ENCODE measurements at regions not wholly inside any gene's neighbourhood (a gene's known extent, or its start where the extent isn't known, plus 50 kb on each side); places are given as distances from the start of the nearest gene placed in this dataset.

GRCh38 chr2:221142341-221142740, 429.8 kb downstream of the EPHA4 start:
- H3K36me3 Mint-ChIP-seq (ENCODE audit: low read depth) = no peaks in the 10 kb centered on the region
- peaks cover 3% of the 10 kb centered on the region for H3K9me3 Mint-ChIP-seq
- ATAC-seq (ENCODE audit: low read depth) = no peak
- no peak overlapping the region for H3K27ac Mint-ChIP-seq
- TF ChIP-seq, protein P1, sequence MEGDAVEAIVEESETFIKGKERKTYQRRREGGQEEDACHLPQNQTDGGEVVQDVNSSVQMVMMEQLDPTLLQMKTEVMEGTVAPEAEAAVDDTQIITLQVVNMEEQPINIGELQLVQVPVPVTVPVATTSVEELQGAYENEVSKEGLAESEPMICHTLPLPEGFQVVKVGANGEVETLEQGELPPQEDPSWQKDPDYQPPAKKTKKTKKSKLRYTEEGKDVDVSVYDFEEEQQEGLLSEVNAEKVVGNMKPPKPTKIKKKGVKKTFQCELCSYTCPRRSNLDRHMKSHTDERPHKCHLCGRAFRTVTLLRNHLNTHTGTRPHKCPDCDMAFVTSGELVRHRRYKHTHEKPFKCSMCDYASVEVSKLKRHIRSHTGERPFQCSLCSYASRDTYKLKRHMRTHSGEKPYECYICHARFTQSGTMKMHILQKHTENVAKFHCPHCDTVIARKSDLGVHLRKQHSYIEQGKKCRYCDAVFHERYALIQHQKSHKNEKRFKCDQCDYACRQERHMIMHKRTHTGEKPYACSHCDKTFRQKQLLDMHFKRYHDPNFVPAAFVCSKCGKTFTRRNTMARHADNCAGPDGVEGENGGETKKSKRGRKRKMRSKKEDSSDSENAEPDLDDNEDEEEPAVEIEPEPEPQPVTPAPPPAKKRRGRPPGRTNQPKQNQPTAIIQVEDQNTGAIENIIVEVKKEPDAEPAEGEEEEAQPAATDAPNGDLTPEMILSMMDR (IDR thresholded peaks at IDR 0.05) = no peak
- CTCF ChIA-PET = no interaction called here
- no peak overlapping the region for H3K4me3 Mint-ChIP-seq
- peaks cover 6% of the 10 kb centered on the region for H3K4me1 Mint-ChIP-seq
- POLR2A ChIA-PET = no interaction called here
- no peaks in the 10 kb centered on the region for H3K27me3 Mint-ChIP-seq
- intact Hi-C loops (cut with micrococcal nuclease) = no loop called here
- DNase-seq = no peak

- ChIA-PET POLR2A (no interaction called here), CTCF (no interaction called here)
- ATAC-seq (ENCODE audit: low read depth) = no peak
- no peak overlapping the region for H3K27ac Mint-ChIP-seq
- H3K9me3 Mint-ChIP-seq = peaks cover 3% of the 10 kb centered on the region
- intact Hi-C loops (cut with micrococcal nuclease) = no loop called here
- DNase-seq = no peak
- H3K27me3 Mint-ChIP-seq = no peaks in the 10 kb centered on the region
- no peak overlapping the region for H3K4me3 Mint-ChIP-seq
- TF ChIP-seq, protein P1 (IDR thresholded peaks at IDR 0.05) = no peak
- H3K36me3 Mint-ChIP-seq (ENCODE audit: low read depth) = no peaks in the 10 kb centered on the region
- H3K4me1 Mint-ChIP-seq = no peaks in the 10 kb centered on the region
Measured at GRCh38 chr2:221143231-221143630, 428.9 kb downstream of the EPHA4 start.

DNA sequence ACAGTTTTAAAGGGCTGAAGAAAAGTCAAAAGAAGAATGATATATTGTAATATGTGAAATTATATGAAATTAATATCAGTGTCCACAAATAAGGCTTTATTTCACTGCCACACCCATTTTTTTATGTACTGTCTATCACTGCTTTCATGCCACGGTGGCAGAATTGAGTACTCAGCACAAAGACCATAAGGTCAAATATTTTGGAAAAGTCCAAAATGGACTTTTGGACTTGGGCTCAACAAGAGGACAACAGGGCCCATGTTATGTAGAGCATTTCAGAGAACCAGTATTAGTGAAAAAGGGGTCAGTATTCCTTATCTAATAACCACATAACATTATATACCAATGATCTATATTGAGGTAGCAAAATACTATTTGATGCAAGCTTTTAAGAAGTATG, 427.2 kb downstream of the EPHA4 start:
- Mint-ChIP-seq H3K27me3 (peaks cover 4% of the 10 kb centered on the region), H3K9me3 (peaks cover 3% of the 10 kb centered on the region), H3K36me3 (ENCODE audit: low read depth) (no peaks in the 10 kb centered on the region), H3K27ac (no peak overlapping the region), H3K4me1 (no peaks in the 10 kb centered on the region), H3K4me3 (no peak overlapping the region)
- ChIA-PET CTCF (no interaction called here), POLR2A (no interaction called here)
- TF ChIP-seq, protein P1 (IDR thresholded peaks at IDR 0.05) = no peak
- DNase-seq (no peak), ATAC-seq (ENCODE audit: low read depth) (no peak)
- intact Hi-C loops (cut with micrococcal nuclease) = no loop called here

DNA sequence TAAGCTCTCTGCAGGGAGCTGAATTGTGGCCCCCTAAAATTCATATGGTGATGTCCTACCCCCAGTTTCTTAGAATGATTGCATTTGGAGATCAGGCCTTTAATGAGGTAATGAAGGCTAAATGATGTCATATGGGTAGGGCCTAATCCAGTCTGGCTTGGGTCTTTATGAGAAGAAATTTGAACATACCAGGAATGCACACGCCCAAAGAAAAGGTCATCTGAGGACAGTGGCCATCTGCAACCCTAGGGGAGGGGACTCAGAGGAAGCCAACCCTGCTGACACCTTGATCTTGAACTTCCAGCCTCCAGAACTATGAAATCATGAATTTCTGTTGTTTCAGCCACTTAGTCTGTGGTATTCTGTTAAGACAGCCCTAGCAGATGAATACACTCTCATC, 426.7 kb downstream of the EPHA4 start:
- Mint-ChIP-seq H3K27me3 (peaks cover 6% of the 10 kb centered on the region), H3K4me3 (no peak overlapping the region), H3K27ac (no peak overlapping the region), H3K9me3 (peaks cover 3% of the 10 kb centered on the region), H3K4me1 (no peaks in the 10 kb centered on the region), H3K36me3 (ENCODE audit: low read depth) (no peaks in the 10 kb centered on the region)
- intact Hi-C loops (cut with micrococcal nuclease) = no loop called here
- POLR2A ChIA-PET = no interaction called here
- CTCF ChIA-PET = no interaction called here
- ATAC-seq (ENCODE audit: low read depth) (no peak), DNase-seq (no peak)
- TF ChIP-seq, protein P1 (IDR thresholded peaks at IDR 0.05) = no peak

GRCh38 chr2:221153226-221153625, 418.9 kb downstream of the EPHA4 start:
- Mint-ChIP-seq H3K4me1 (no peaks in the 10 kb centered on the region), H3K9me3 (no peaks in the 10 kb centered on the region), H3K36me3 (ENCODE audit: low read depth) (no peaks in the 10 kb centered on the region), H3K4me3 (no peak overlapping the region), H3K27me3 (peaks cover 8% of the 10 kb centered on the region), H3K27ac (no peak overlapping the region)
- intact Hi-C loops (cut with micrococcal nuclease) = no loop called here
- POLR2A ChIA-PET = no interaction called here
- TF ChIP-seq, protein P1 (IDR thresholded peaks at IDR 0.05) = no peak
- CTCF ChIA-PET = no interaction called here
- DNase-seq (no peak), ATAC-seq (ENCODE audit: low read depth) (no peak)
